ENCODE measurements at regions not wholly inside any gene's neighbourhood (a gene's known extent, or its start where the extent isn't known, plus 50 kb on each side); places are given as distances from the start of the nearest gene placed in this dataset.
"Not testable (repeated sequence)": the region's sequence is repeated elsewhere in the genome, so short reads cannot be mapped to it uniquely, and the experiment has no call there.

DNA sequence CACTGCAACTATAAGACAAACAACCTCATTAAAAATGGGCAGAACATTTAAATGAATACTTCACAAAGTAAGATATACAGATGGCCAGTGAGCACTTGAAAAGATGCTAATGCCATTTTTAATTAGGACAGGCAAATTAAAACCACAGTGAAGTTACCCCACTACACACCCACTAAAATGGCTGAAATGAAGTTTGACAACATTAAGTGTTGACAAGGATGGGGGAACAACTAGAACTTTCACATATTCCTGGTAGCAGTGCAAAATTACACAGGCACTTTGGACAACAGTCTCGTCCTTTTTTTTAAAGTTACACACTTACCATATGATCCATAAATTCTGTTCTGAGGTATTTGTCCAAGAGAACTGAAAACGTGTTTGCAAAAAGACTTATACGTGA lies 278.9 kb upstream of the DIO3 start:
- DNase-seq (ENCODE audit: missing footprints) (no peak), ATAC-seq (no peak)
- intact Hi-C loops (cut with DNase I), result no loop called here

DNA sequence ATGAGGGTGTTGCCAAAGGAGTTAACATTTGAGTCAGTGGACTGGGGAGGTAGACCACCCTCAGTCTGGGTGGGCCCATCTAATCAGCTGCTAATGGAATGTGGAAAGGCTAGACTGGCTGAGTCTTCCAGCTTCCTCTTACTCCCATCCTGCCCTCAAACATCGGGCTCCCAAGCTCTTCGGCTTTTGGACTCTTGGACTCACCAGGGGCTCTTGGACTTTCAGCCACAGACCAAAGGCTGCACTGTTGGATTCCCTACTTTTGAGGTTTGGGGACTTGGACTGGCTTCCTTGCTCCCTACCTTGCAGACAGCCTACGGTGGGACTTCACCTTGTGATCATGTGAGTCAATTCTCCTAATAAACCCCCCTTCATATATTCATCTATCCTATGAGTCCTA lies 276.6 kb upstream of the DIO3 start:
- no peak for ATAC-seq
- intact Hi-C loops (cut with DNase I), result no loop called here

DNA sequence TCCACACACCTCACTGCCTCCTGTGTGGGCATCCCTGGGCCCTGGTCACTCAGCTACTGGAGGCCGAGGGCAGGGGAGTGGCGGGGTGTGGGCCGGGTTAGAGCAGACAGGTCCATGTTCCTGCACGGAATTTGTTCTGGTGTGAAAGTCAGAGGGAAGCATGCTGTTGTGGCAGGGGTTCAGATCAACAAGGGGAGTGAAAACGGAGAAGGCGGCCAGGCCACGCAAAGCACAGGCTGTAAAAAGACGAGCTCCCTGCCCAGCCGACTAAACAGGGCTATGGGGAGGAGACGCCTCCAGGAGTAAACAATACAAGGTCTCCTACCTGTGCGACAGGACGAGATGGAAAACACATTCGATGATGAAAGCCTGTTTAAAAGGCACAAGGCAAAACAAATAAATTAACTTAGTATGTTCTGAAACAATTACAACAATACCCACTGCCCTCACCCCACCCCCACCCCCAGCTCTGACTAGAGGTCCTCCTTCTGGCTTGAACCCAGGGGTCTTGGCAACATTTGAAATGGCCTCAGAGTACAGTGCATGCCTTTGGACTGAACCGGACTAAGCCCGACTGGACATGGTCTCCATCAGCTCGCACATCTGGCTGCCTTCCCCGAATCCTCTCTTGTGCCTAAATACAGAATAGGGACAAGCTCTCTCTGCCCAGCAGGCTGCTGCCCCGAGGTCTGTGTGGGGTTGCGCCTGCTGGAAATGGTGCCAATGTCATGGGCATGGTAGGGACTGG lies 274.9 kb upstream of the DIO3 start:
- no peak for DNase-seq (ENCODE audit: missing footprints)
- intact Hi-C loops (cut with DNase I), result no loop called here
- no peak for ATAC-seq

More for the DNA sequence above, 276.6 kb upstream of the DIO3 start:
- DNase-seq (ENCODE audit: missing footprints), result no peak

DNA sequence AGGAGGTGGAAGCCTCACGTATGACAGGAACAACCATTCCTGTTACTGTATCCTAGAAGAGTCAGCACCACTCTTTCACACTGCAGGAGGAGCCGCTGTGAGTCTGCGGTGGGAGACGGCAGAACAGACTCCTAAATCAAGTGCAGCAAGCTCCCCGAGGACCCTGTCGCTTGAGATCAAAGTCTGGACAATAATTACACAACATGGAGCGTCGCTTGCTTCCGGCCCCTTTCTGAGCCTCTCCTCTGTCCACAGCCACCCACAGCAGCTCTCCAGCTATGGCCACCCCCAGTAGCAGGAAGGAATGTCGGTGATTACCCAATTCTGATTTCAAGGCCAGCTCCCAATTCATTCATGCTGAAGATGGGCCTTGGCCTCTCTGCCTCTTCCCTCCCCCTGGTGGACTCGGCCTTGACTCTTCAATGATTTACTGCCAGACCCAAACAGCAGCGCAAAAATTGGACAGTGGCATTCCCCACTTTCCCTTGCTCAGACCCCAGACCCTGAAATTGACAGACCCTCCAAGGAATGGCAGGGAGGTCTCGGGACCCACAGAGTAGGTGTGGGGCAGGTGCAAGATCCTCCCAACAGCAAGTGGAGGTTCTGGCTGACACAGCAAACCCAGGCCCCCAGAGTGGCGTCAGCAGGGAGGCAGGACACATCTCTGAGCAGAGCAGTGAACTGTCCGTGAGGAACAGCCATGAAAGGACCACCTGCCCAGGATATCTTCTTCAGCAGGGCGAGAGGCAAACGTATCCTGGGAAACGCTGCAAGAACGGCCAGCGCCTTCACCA lies 272.7 kb upstream of the DIO3 start:
- ATAC-seq (peak; percentile 50), DNase-seq (ENCODE audit: missing footprints) (no peak)
- intact Hi-C loops (cut with DNase I), result no loop called here

DNA sequence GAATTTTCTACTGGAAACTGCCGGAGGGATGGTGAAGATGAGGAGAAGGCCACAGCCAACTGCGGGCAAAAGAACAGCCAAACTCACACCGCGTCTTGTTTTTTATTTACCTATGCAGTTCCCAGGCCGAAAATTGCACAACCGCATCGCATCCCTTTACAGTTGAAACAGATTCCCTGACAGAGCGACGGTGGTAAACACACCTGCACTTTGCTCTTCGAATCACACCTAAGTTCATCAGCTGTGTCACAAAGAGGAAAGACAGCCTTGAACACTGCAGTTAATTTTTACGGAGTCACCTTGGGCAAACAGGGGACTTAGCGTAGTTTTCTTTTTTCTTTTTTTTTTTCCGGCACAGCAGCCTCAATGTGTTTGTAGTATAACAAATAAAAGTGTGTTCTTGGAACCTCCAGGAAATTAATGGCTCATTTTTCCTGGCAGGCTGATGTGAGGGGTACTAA lies 272.0 kb upstream of the DIO3 start:
- intact Hi-C loops (cut with DNase I), result no loop called here
- ATAC-seq (no peak), DNase-seq (ENCODE audit: missing footprints) (no peak)

DNA sequence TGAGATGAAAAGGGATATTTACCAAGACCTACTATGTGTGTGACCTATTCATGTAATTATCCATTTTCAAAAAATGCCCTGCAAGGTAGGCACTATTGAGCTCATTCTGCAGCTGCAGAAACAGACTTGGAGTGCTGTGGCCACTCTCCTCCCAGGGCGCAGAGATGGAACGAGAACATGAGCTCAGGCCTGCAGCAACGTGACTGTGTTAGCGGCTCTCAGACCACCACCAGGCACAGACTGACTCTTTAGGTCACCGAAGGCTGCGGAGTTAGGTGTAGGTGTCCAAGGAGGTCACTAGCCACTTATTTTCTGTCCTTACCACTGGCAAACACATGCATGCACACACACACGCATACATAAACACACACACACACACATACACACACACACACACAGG lies 271.4 kb upstream of the DIO3 start:
- intact Hi-C loops (cut with DNase I), result no loop called here
- no peak for ATAC-seq
- no peak for DNase-seq (ENCODE audit: missing footprints)

DNA sequence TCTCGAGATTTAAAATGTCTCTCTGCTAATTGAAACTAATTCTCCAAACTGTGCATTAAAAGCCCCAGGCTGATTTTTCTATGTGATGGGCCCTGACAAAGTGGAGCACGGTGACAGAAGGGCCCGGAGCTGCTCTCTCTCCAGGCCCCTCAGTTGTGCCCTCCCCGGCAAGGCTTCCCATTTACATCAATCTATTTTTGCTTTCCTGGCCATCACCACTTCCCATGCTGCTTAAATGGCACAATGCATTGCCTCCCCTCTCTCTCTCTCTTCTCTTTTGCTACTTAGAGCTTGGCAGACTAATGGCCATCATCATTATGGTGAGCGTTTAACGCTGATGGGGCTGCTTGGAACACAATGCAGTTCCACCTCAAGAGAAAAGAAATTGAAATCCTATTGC lies 270.7 kb upstream of the DIO3 start:
- DNase-seq (ENCODE audit: missing footprints) (no peak), ATAC-seq (no peak)
- intact Hi-C loops (cut with DNase I), result no loop called here

DNA sequence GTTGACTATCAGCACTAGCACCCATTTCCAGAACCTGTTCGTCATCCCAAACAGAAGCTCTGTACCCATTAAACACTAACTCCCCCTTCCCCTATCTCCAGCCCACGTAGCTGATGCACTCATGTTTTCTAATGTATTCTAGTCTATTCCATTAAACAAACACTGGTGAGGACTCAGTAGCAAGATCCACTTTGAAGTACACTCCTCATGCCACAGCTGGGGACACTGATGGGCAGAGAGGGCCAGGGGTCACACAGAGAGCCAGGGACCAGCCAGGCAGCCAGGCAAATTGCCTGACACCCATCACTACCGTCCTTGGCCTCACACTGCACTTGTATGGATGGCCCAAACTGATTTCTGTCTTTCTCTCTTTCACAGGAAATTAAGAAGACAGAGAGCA lies 269.9 kb upstream of the DIO3 start:
- DNase-seq (ENCODE audit: missing footprints) (no peak), ATAC-seq (no peak)
- intact Hi-C loops (cut with DNase I), result no loop called here

DNA sequence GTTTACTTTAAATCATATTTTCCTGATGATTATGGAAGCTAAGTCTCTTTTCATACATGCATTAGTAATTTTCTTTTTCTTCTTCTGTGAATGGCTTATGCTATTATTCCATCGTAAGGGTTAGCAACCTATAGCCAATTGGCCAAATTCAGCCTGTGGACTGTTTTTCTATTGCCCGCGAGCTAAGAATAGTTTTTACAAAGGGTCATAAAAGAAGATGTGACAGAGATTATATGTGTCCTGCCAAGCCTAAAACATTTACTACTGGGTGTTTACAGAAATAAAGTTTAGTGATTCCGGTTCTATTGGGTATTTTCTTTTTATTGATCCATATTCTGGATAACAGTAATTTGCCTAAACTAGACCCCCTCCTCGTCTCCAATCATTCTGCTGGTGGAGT lies 268.8 kb upstream of the DIO3 start:
- no peak for ATAC-seq
- intact Hi-C loops (cut with DNase I), result no loop called here
- DNase-seq (ENCODE audit: missing footprints), result no peak

DNA sequence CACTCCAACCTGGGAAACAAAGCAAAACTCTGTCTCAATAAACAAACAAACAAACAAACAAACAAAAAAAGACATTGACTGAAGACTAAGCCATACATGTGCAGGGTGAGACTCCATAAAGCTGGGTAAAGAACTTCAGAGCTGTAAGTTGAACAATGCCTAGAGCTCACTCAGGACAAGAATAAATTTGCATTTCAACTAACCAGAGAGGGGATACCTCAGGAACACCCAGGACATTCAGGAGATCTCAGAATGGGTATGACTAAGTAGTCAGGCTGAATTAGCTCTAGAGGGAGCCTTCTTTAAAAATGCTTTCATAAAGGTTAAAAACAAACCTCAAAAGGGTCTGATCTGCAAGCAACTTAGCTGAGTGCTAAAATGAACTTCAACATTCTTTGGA lies 267.7 kb upstream of the DIO3 start:
- intact Hi-C loops (cut with DNase I), result no loop called here
- DNase-seq (ENCODE audit: missing footprints), result no peak
- no peak for ATAC-seq

DNA sequence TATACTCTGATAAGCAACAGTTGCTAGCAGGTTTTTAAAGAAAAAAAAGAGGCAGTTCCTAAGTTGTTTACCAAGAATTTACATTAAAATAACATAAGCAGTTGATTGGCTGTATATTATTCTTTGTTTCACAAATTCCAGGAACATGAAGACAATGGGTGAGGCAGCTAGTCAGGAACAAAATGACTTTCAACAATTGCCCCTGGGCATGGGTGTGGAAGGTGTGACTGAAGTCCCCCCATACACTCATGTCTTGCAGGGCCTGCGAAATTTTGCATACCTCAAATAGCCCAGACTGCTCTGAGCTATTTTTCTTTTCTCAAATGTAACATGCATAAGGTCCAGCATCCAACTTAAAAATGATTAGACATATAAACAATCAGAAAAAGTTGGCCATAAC lies 267.2 kb upstream of the DIO3 start:
- intact Hi-C loops (cut with DNase I), result no loop called here
- DNase-seq (ENCODE audit: missing footprints) (no peak), ATAC-seq (no peak)

DNA sequence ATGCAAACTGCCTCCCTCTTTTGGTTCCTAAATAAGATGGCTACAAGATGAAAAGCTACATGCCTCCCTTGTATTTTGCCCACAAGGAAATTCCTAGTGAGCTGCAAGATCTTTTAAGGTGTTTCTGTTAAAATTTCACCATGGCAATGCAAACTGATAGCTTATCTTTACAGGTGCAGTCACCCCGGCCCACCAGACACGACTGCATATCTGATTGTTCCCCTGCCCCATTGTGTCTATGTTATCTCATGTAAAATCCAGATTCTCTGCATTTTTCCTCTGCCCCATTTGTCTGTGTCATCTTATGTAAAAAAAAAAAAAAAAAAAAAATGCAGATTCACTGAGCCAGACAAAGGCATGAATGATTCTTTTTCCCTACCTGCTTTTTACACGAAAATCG lies 261.5 kb upstream of the DIO3 start:
- DNase-seq (ENCODE audit: missing footprints); ATAC-seq; intact Hi-C loops (cut with DNase I): not testable (repeated sequence)

DNA sequence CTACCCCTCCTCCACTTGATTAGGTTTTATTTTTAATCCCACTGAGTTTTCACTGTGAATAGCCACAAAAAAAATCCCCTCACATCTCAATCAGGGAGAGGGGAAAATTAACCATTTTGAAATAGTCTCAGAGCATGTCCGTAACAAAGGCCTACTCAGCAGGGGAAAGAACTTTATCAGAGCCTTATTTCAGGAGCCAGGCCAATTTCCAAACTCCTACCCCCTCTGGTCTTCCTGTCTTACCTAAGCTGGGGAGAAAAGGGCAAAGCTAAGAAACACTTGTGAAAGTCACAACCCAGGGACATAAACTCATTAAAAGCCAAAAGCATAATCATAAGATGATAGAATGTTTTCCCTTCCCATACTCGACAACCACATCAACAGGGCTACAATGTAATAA lies 260.3 kb upstream of the DIO3 start:
- no peak for ATAC-seq

DNA sequence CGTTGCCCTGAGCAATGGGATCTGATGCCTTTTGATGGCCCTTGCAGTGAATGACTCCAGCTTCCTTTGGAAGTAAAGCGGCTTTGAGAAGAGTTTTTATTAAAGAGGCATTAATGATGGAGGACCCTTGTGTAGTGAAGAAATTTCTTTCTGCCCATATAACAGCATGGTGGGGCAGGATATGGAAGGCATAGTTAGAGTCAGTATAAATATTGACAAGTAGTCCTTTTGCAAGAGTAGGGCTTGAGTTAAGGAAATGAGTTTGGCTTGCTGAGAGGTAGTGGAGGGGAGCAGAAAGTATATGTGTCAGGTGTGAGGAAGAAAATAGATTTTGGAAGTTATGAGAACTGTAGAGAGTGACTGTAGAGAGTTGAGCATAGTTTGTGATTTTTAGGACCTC lies 254.1 kb upstream of the DIO3 start:
- DNase-seq (ENCODE audit: missing footprints); ATAC-seq; intact Hi-C loops (cut with DNase I): not testable (repeated sequence)

More for the DNA sequence above, 260.3 kb upstream of the DIO3 start:
- intact Hi-C loops (cut with DNase I), result no loop called here
- DNase-seq (ENCODE audit: missing footprints), result no peak

DNA sequence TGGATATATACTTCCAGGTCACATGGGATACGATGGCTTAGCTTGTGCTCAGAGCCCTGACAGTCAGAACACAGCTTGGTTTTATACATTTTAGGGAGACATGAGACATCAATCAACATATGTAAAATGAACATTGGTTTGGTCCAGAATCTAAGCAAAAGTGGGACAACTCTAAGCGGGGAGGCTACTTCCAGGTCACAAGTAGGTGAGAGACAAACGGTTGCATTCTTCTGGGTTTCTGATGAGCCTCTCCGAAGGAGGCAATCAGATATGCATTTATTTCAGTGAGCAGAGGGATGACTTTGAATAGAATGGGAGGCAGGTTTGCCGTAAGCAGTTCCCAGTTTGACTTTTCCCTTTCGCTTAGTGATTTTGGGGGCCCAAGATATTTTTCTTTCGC lies 250.1 kb upstream of the DIO3 start:
- ATAC-seq; DNase-seq (ENCODE audit: missing footprints); intact Hi-C loops (cut with DNase I): not testable (repeated sequence)

DNA sequence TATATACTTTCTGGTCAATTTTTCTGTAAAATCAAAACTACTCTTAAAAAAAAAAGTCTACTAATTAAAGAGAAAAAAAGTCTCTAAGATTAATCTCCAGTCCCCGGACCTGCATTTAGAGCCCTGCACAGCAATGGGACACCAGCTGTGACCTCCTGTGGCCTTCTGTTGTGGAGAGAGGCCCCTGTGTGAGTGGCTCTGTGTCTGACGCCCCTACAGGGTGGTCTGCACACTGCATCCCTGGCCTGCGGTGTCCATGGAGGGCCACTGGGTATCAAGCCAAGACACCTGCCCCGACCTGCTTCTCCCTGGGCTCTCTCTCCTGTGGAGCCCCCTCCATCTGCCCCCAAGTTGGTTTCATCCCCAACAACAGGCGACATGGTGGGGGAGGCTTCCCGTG lies 248.0 kb upstream of the DIO3 start:
- DNase-seq (ENCODE audit: missing footprints) (no peak), ATAC-seq (no peak)
- intact Hi-C loops (cut with DNase I), result no loop called here

DNA sequence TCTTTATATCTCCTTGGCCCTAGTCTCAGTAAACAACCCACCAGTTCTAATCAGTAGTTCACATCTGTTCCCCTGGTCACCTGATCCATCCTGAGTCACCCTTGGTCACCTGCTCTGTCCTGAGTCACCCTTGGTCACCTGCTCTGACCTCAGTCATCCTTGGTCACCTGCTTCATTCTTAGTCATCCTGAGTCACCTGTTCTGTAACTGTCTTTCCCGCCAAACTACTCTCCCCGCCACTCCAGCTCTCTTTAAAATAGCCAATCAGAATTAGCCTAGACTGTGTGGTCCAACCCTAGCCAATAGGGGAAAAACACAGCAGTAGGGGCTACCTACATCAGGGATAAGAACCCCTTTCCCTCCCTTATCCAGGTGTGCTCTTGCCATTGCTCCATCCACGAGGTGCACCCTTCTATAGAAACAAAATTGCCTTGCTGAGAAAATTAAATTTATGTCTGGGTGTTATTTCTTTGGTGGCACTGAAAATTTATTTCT lies 245.4 kb upstream of the DIO3 start:
- DNase-seq (ENCODE audit: missing footprints), result no peak
- no peak for ATAC-seq
- intact Hi-C loops (cut with DNase I), result no loop called here

DNA sequence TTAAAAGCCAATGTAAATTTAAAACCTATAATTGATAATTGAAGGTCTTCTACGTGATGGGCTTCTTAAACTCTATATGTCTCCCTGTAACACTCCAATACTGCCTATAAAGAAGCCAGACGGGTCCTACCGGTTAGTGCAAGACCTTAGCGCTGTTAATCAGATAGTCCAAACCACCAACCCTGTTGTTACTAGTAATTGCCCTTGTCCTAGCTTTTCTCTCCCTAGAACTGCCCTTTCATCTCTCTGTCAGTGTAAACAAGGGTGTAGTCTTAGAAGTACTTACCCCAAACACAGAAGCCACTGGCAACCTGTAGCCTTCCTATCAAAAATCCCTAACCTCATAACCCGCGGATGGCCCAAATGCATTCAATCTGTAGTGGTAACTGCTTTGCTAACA lies 243.0 kb upstream of the DIO3 start:
- DNase-seq (ENCODE audit: missing footprints) (no peak), ATAC-seq (no peak)
- intact Hi-C loops (cut with DNase I), result no loop called here

DNA sequence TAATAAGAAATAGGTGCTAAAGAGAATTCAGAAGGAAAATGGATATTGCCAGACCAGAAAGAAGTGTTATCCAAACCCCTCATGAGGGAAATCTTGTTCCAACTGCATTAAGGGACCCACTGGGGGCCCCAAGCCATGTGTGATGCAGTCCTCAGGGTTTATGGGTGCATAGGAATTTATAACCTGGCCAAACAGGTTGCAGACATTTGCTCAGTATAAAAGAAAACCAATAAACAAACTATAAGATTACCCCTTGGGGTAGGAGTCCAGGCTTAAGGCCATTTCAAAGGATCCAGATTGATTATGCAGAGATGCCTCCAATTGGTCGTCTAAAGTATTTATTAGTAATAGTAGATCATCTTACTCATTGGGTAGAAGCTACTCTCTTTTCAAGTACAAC lies 240.9 kb upstream of the DIO3 start:
- intact Hi-C loops (cut with DNase I), result no loop called here
- ATAC-seq, result no peak

DNA sequence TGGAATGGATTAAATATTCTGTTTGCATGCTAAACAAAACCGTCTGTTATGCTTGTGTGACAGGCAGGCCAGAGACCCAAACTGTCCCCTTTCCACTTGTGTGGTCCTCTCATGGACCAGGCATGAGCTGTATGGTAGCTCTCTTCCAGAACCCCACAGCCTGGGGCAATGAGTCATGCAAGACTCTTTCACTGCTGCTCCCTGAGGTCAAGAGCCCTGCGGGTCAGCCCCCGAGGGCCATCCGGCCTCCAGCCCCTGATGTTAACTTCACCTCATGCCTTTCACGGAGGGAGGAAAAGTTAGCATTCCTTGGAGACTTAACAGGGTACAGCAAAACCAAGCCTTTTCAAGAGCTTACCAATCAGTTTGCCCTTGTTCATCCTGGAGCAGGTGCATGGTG lies 239.1 kb upstream of the DIO3 start:
- no peak for DNase-seq (ENCODE audit: missing footprints)
- no peak for ATAC-seq
- intact Hi-C loops (cut with DNase I), result no loop called here

More for the DNA sequence above, 240.9 kb upstream of the DIO3 start:
- no peak for DNase-seq (ENCODE audit: missing footprints)

Measured in Right ventricle myocardium inferior (tissue), 1 donor.